ENCODE measurements at regions not wholly inside any gene's neighbourhood (a gene's known extent, or its start where the extent isn't known, plus 50 kb on each side); places are given as distances from the start of the nearest gene placed in this dataset.

DNA sequence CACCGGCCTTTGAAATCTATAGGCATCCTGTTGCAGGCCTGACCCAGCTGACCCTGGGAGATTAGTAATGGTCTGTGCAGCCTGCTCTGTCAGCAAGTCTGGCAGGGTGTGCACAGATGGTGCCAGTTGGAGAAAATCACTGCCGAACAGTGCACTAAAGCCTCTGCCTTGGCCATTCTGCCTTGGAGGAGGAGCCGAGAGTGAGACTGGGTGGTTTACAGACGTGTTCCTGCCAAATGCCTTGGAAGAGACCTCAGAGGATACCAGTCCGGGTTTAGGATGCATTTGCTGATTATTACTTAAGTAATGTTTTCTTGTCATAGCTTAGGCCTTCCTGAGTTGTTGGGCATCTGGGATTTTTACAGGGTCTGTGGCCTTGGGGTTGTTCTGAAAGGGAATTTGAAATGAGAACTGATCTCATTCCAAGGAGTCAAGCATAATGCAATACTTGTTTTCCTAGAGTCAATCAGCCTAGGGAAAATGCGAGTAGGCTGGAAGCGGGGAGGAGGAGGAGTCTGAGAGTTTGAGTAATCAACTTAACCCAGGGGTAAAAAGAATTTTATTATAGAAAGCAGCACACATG, 292.1 kb downstream of the SOX4 start:
- Histone ChIP-seq H3K36me3 (ENCODE audit: control insufficient read depth, insufficient read depth, low read length) (no peaks in the 10 kb centered on the region), H3K4me1 (ENCODE audit: control insufficient read depth, insufficient read depth, low read length) (no peaks in the 10 kb centered on the region), H3K4me3 (ENCODE audit: low read depth in 2 of 2, low read length in 2 of 2) (no peak overlapping the region), H3K9me3 (ENCODE audit: control insufficient read depth, insufficient read depth, low read depth, low read length) (no peaks in the 10 kb centered on the region), H3K27ac (ENCODE audit: low read length) (peak overlapping the region; percentile 55), H3K27me3 (ENCODE audit: control insufficient read depth, insufficient read depth, low read length) (no peaks in the 10 kb centered on the region)
- intact Hi-C loops (cut with micrococcal nuclease; ENCODE audit: unreplicated experiment) (no loop called here), in situ Hi-C loops (cut with HindIII; ENCODE audit: low pct_unique_long_range_greater_than_20kb, low sequenced_read_pairs) (no loop called here)
- ChIA-PET POLR2A (no interaction called here), CTCF (no interaction called here)
- DNase-seq (ENCODE audit: low read depth, low spot score) (no peak), ATAC-seq (peak; percentile 48; the same call in 1 of the 2 replicates)
- BruUV-seq (replicated peaks): no TSS peak
- TF ChIP-seq POLR2AphosphoS5 (IDR thresholded peaks at IDR 0.05; ENCODE audit: low read depth, low read length) (no peak), TCF7L2 (IDR thresholded peaks at IDR 0.05; ENCODE audit: low read depth, low read length) (no peak)

DNA sequence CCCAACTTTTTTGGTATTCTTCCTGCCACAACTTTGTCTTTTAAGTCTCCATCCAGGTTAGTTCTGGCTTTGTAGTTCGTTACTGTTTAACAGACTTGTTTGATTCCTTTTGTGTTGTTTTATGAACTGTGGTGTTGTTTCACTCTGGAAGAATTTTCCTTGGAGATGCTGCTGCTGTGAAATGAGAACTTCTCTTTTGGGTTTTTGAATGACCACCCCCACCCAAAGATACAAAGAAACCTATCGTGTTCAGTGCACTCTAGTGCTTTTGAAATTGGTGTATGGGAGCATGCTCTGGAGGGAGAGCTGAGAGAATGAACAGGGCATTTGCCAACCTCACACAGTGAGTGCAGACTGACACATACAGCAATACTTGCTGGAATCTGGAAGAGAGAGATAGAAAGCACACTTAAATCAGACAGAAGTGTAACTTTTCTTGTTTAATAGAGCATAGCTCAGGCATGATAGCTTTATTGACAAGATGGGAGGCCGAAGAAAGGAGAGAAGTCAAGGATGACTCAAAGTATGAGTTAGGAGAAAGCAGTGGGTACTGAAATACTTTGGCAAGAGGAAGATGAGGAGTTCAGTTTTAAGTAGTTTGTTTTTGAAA, 293.1 kb downstream of the SOX4 start:
- CTCF ChIA-PET: no interaction called here
- Histone ChIP-seq H3K9me3 (ENCODE audit: control insufficient read depth, insufficient read depth, low read depth, low read length) (no peaks in the 10 kb centered on the region), H3K36me3 (ENCODE audit: control insufficient read depth, insufficient read depth, low read length) (no peaks in the 10 kb centered on the region), H3K27ac (ENCODE audit: low read length) (peak overlapping the region; percentile 55; the same call in 1 of the 2 replicates), H3K27me3 (ENCODE audit: control insufficient read depth, insufficient read depth, low read length) (no peaks in the 10 kb centered on the region), H3K4me3 (ENCODE audit: low read depth in 2 of 2, low read length in 2 of 2) (no peak overlapping the region), H3K4me1 (ENCODE audit: control insufficient read depth, insufficient read depth, low read length) (no peaks in the 10 kb centered on the region)
- intact Hi-C loops (cut with micrococcal nuclease; ENCODE audit: unreplicated experiment) (no loop called here), in situ Hi-C loops (cut with HindIII; ENCODE audit: low pct_unique_long_range_greater_than_20kb, low sequenced_read_pairs) (no loop called here)
- TF ChIP-seq SIN3A (IDR thresholded peaks at IDR 0.05; ENCODE audit: borderline replicate concordance, insufficient read depth, low read depth, low read length) (no peak), TCF7L2 (IDR thresholded peaks at IDR 0.05; ENCODE audit: low read depth, low read length) (no peak), POLR2AphosphoS5 (IDR thresholded peaks at IDR 0.05; ENCODE audit: low read depth, low read length) (no peak)
- TF ChIP-seq, protein P1, sequence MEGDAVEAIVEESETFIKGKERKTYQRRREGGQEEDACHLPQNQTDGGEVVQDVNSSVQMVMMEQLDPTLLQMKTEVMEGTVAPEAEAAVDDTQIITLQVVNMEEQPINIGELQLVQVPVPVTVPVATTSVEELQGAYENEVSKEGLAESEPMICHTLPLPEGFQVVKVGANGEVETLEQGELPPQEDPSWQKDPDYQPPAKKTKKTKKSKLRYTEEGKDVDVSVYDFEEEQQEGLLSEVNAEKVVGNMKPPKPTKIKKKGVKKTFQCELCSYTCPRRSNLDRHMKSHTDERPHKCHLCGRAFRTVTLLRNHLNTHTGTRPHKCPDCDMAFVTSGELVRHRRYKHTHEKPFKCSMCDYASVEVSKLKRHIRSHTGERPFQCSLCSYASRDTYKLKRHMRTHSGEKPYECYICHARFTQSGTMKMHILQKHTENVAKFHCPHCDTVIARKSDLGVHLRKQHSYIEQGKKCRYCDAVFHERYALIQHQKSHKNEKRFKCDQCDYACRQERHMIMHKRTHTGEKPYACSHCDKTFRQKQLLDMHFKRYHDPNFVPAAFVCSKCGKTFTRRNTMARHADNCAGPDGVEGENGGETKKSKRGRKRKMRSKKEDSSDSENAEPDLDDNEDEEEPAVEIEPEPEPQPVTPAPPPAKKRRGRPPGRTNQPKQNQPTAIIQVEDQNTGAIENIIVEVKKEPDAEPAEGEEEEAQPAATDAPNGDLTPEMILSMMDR (IDR thresholded peaks at IDR 0.05): no peak
- TF ChIP-seq, protein P2, sequence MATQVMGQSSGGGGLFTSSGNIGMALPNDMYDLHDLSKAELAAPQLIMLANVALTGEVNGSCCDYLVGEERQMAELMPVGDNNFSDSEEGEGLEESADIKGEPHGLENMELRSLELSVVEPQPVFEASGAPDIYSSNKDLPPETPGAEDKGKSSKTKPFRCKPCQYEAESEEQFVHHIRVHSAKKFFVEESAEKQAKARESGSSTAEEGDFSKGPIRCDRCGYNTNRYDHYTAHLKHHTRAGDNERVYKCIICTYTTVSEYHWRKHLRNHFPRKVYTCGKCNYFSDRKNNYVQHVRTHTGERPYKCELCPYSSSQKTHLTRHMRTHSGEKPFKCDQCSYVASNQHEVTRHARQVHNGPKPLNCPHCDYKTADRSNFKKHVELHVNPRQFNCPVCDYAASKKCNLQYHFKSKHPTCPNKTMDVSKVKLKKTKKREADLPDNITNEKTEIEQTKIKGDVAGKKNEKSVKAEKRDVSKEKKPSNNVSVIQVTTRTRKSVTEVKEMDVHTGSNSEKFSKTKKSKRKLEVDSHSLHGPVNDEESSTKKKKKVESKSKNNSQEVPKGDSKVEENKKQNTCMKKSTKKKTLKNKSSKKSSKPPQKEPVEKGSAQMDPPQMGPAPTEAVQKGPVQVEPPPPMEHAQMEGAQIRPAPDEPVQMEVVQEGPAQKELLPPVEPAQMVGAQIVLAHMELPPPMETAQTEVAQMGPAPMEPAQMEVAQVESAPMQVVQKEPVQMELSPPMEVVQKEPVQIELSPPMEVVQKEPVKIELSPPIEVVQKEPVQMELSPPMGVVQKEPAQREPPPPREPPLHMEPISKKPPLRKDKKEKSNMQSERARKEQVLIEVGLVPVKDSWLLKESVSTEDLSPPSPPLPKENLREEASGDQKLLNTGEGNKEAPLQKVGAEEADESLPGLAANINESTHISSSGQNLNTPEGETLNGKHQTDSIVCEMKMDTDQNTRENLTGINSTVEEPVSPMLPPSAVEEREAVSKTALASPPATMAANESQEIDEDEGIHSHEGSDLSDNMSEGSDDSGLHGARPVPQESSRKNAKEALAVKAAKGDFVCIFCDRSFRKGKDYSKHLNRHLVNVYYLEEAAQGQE (IDR thresholded peaks at IDR 0.05; ENCODE audit: insufficient read depth in 1 of 2, low read depth in 2 of 2, low read length in 1 of 2): no peak
- peak; percentile 60; the same call in 1 of the 2 replicates for ATAC-seq
- BruUV-seq (replicated peaks): no TSS peak
- DNase-seq (ENCODE audit: low read depth, low spot score): no peak
- POLR2A ChIA-PET: no interaction called here
